Activated T-helper 2 cell treated with anti-CD3 and anti-CD28 coated beads, Interferon-gamma antibody, Interleukin-2, Interleukin-4, amounts not matched to agents 10 μg/mL and 5 μg/mL and 100 μg/mL, durations not matched to agents 14 hours and 24 hours and 36 hours (primary cell): ENCODE measurements at regions not wholly inside any gene's neighbourhood (a gene's known extent, or its start where the extent isn't known, plus 50 kb on each side); places are given as distances from the start of the nearest gene placed in this dataset.
A peak's percentile ranks its signal among the peaks of the same experiment; 100 is the strongest.
"Not testable (repeated sequence)": the region's sequence is repeated elsewhere in the genome, so short reads cannot be mapped to it uniquely, and the experiment has no call there.

Experiments used
- DNase-seq: peaks from one replicate; pipeline ENCODE4 v3.0.0; 2021; ENCODE audit warnings: low spot score
- H3K27ac Mint-ChIP-seq: one replicate; pipeline ENCODE4 v1.8.0; 2021; ENCODE audit warnings: mixed read lengths
- H3K27me3 Mint-ChIP-seq: one replicate; pipeline ENCODE4 v1.8.0; 2021; ENCODE audit warnings: low read depth, mixed read lengths
- H3K36me3 Mint-ChIP-seq: one replicate; pipeline ENCODE4 v1.8.0; 2021; ENCODE audit warnings: low read depth, mixed read lengths
- H3K4me1 Mint-ChIP-seq: one replicate; pipeline ENCODE4 v1.8.0; 2021; ENCODE audit warnings: low read depth, mixed read lengths
- H3K4me3 Mint-ChIP-seq: one replicate; pipeline ENCODE4 v1.8.0; 2021; ENCODE audit warnings: low read depth, mild to moderate bottlenecking, moderate library complexity, mixed read lengths
- H3K9me3 Mint-ChIP-seq: one replicate; pipeline ENCODE4 v1.8.0; 2021; ENCODE audit warnings: mixed read lengths
- intact Hi-C: fragments of 100-400 bp; cut with micrococcal nuclease; formaldehyde crosslinking; loops from one replicate; pipeline ENCODE4 v1.15.1; 2023

- DNase-seq: no peak
- no peak overlapping the region for H3K4me3 Mint-ChIP-seq
- no peaks in the 10 kb centered on the region for H3K36me3 Mint-ChIP-seq
- H3K27me3 Mint-ChIP-seq: peaks cover 4% of the 10 kb centered on the region
- no peaks in the 10 kb centered on the region for H3K4me1 Mint-ChIP-seq
- no peak overlapping the region for H3K27ac Mint-ChIP-seq
- no peaks in the 10 kb centered on the region for H3K9me3 Mint-ChIP-seq
- intact Hi-C loops: no loop called here
Observed at GRCh38 chr6:20013066-20013861, 176.1 kb downstream of the ID4 start.

- no peak for DNase-seq
- H3K36me3 Mint-ChIP-seq: no peaks in the 10 kb centered on the region
- H3K27me3 Mint-ChIP-seq: peaks cover 6% of the 10 kb centered on the region
- intact Hi-C loops: no loop called here
- no peaks in the 10 kb centered on the region for H3K4me1 Mint-ChIP-seq
- H3K27ac Mint-ChIP-seq: no peak overlapping the region
- no peak overlapping the region for H3K4me3 Mint-ChIP-seq
- no peaks in the 10 kb centered on the region for H3K9me3 Mint-ChIP-seq
Observed at GRCh38 chr6:20014508-20014907, 177.3 kb downstream of the ID4 start.

DNA sequence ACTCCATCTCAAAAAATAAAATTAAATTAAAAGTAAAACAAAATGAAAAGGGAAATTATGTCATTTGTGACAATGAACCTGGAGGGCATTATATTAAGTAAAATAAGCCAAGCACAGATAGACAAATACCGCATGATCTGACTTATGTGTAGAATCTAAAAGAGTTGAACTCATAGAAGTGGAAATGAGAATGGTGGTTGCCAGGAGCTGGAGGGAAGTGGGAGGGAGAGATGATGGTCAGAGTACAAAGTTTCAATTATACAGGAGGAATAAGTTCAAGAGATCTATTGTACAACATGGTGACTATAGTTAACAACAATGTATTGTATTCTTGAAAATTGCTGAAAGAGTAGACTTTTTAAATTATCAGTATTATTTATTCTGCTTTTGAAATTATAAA, 183.4 kb downstream of the ID4 start:
- peaks cover 14% of the 10 kb centered on the region for H3K4me1 Mint-ChIP-seq
- no peaks in the 10 kb centered on the region for H3K36me3 Mint-ChIP-seq
- H3K27me3 Mint-ChIP-seq: peaks cover 23% of the 10 kb centered on the region
- H3K9me3 Mint-ChIP-seq: no peaks in the 10 kb centered on the region
- no peak overlapping the region for H3K27ac Mint-ChIP-seq
- H3K4me3 Mint-ChIP-seq: no peak overlapping the region
- intact Hi-C loops: no loop called here
- no peak for DNase-seq

DNA sequence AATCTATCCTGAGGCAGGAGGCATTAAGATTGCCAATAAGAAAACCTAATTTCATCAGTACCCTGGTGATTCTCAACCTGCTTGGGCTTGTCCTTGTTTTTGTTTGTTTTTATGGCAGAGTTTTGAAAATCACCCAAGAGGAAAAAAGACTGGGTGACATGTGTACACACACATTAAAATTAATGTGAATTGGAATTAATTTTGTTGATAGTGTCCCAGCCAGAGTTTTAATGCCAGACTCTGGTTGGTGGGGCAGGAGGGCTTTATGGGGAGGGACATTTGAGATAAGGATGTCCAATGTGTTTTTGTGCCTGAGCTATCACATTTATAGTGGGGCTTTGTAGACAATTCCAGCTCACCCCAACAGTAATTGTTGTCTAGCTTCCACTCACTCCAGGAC, 184.6 kb downstream of the ID4 start:
- intact Hi-C loops: no loop called here
- H3K27me3 Mint-ChIP-seq: peaks cover 28% of the 10 kb centered on the region
- no peak for DNase-seq
- no peak overlapping the region for H3K27ac Mint-ChIP-seq
- no peaks in the 10 kb centered on the region for H3K9me3 Mint-ChIP-seq
- H3K36me3 Mint-ChIP-seq: no peaks in the 10 kb centered on the region
- H3K4me3 Mint-ChIP-seq: no peak overlapping the region
- H3K4me1 Mint-ChIP-seq: peaks cover 14% of the 10 kb centered on the region

DNA sequence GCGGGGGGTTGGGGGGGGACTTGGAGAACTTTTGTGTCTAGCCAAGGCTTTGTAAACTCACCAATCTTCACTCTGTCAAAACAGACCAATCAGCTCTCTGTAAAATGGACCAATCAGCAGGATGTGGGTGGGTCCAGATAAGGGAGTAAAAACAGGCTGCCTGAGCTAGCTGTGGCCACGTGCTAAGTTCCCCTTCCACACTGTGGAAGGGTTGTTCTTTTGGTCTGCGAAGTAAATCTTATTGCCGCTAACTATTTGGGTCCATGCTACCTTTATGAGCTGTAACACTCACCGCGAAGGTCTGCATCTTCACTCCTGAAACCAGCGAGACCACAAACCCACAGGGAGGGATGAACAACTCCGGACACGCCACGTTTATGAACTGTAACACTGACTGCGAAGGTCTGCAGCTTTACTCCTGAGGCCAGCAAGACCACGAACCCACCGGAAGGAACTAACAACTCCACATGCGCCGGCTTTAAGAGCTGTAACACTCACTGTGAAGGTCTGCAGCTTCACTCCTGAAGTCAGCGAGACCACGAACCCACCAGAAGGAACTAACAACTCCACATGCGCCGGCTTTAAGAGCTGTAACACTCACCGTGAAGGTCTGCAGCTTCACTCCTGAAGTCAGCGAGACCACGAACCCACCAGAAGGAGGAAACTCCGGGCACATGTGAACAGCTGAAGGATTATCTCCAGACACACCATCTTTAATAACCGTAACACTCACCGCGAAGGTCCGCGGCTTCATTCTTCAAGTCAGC, 186.6 kb downstream of the ID4 start:
- H3K9me3 Mint-ChIP-seq, intact Hi-C loops, H3K36me3 Mint-ChIP-seq: not testable (repeated sequence)
- Mint-ChIP-seq H3K4me1 (peaks cover 14% of the 10 kb centered on the region), H3K4me3 (peak overlapping the region; percentile 63), H3K27me3 (peaks cover 31% of the 10 kb centered on the region), H3K27ac (peak overlapping the region; percentile 17)
- peak; percentile 22 for DNase-seq

DNA sequence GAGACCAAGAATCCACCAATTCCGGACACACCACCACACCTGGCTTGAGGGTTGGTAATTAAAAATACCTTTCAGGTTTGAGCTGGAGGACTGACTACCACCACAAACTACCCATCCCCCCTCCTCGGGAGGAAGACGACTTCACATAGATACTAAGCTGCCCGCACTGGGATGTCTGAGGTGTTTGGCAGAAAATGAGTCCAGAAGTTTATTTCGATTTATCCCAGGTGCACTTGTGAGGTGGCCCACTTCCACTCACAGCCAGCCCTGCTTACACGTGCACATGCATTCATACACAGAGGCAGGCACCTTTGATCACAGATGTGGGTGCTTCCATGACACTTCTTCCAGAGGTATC, 187.1 kb downstream of the ID4 start:
- no peak for DNase-seq
- H3K27me3 Mint-ChIP-seq: peaks cover 29% of the 10 kb centered on the region
- intact Hi-C loops: no loop called here

DNA sequence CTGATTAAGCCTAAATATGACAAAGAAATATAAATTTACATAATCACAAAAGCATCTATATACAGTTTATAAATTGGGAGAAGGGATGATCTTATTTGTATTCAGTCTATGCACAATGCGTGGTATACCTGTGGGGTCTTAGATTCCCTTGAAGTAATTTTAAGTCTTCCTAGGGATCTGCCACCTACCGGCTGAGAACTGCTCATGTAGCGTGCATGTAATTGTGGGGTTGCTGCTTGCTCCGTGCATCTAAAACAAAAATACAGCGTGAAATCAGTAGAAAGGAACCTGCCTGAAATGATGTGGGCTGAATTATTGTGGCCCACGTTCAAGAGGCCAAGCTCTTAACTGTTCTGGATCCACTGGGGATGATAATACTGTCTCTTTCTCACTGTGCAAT, 187.3 kb downstream of the MBOAT1 start:
- Mint-ChIP-seq H3K4me1 (peaks cover 14% of the 10 kb centered on the region), H3K27me3 (peaks cover 29% of the 10 kb centered on the region), H3K36me3 (no peaks in the 10 kb centered on the region), H3K4me3 (no peak overlapping the region), H3K9me3 (no peaks in the 10 kb centered on the region), H3K27ac (no peak overlapping the region)
- intact Hi-C loops: no loop called here
- DNase-seq: no peak

More for the DNA sequence above, 187.1 kb downstream of the ID4 start:
- no peak overlapping the region for H3K27ac Mint-ChIP-seq
- H3K9me3 Mint-ChIP-seq: no peaks in the 10 kb centered on the region
- H3K36me3 Mint-ChIP-seq: no peaks in the 10 kb centered on the region
- peaks cover 14% of the 10 kb centered on the region for H3K4me1 Mint-ChIP-seq
- peak overlapping the region; percentile 63 for H3K4me3 Mint-ChIP-seq

DNA sequence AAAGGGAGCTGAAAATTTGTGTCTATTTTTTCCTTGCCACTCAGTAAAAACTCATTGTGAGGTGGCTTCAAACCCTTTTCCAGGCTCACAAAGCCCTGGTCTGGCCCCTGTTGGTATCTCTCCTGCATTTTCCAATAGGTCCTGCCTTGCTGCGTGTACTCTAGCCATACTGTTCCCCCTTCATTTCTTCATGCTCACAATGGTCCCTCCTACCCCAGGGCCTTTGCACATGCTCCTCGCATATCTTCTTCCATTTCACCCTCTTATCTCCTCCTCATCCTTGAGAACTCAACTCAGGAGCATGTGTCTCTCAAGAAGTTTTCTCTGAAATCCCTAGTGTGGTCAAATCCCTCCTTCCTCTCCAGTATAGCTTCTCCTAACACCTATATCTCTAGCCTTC, 186.6 kb downstream of the MBOAT1 start:
- intact Hi-C loops: no loop called here
- Mint-ChIP-seq H3K4me1 (peaks cover 14% of the 10 kb centered on the region), H3K9me3 (no peaks in the 10 kb centered on the region), H3K4me3 (no peak overlapping the region), H3K27me3 (peaks cover 27% of the 10 kb centered on the region), H3K36me3 (no peaks in the 10 kb centered on the region), H3K27ac (no peak overlapping the region)
- no peak for DNase-seq

DNA sequence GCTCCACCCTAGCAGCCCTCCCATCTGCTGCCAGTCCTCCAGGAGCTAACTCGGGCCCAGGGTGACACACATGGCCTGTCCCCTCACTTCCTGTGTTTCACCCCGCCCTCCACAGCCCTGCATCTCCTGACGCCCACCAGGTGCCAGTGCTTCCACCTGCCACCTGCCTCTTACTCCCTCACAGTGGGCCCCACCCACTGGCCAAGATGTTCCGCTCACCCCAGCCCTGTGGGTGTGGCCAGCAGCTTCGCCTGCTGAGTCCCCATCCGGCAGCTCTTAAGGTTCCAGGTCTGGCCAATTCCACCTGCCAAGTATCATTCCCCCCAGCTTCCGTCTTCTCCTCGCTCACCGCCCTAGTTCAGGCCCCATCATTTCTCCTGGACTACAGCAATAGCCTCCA, 184.1 kb downstream of the MBOAT1 start:
- Mint-ChIP-seq H3K27me3 (peaks cover 19% of the 10 kb centered on the region), H3K4me3 (no peak overlapping the region), H3K4me1 (peaks cover 14% of the 10 kb centered on the region), H3K36me3 (no peaks in the 10 kb centered on the region), H3K9me3 (no peaks in the 10 kb centered on the region), H3K27ac (no peak overlapping the region)
- no peak for DNase-seq
- intact Hi-C loops: no loop called here

GRCh38 chr6:20028562-20028961, 183.7 kb downstream of the MBOAT1 start:
- H3K4me1 Mint-ChIP-seq: peaks cover 13% of the 10 kb centered on the region
- no peaks in the 10 kb centered on the region for H3K36me3 Mint-ChIP-seq
- no peak overlapping the region for H3K4me3 Mint-ChIP-seq
- intact Hi-C loops: no loop called here
- no peaks in the 10 kb centered on the region for H3K9me3 Mint-ChIP-seq
- H3K27me3 Mint-ChIP-seq: peaks cover 18% of the 10 kb centered on the region
- H3K27ac Mint-ChIP-seq: no peak overlapping the region
- DNase-seq: no peak

DNA sequence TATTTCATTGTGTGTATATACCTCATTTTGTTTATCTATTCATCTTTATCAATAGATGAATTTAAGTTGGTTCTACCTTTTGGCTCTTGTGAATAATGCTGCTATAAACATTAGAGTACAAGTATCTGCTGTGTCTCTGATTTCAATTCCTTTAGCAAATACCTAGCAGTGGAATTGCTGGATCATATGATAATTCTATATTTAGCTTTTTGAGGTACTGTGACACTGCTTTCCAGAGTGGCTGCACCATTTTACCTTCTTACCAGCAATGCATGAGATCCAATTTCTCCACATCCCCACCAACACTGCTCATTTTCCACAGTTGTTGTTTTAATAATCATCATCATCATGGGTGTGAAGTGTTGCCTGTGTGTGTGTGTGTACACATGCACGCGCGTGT, 182.3 kb downstream of the MBOAT1 start:
- no peak for DNase-seq
- intact Hi-C loops: no loop called here
- H3K27ac Mint-ChIP-seq: no peak overlapping the region
- H3K4me3 Mint-ChIP-seq: no peak overlapping the region
- H3K27me3 Mint-ChIP-seq: peaks cover 12% of the 10 kb centered on the region
- H3K36me3 Mint-ChIP-seq: no peaks in the 10 kb centered on the region
- H3K4me1 Mint-ChIP-seq: no peaks in the 10 kb centered on the region
- no peaks in the 10 kb centered on the region for H3K9me3 Mint-ChIP-seq

- Mint-ChIP-seq H3K27ac (no peak overlapping the region), H3K4me1 (no peaks in the 10 kb centered on the region), H3K9me3 (no peaks in the 10 kb centered on the region), H3K4me3 (no peak overlapping the region), H3K36me3 (no peaks in the 10 kb centered on the region), H3K27me3 (peaks cover 6% of the 10 kb centered on the region)
- DNase-seq: no peak
- intact Hi-C loops: no loop called here
Observed at GRCh38 chr6:20031342-20031741, 180.9 kb downstream of the MBOAT1 start.

- H3K36me3 Mint-ChIP-seq: no peaks in the 10 kb centered on the region
- intact Hi-C loops: no loop called here
- no peaks in the 10 kb centered on the region for H3K4me1 Mint-ChIP-seq
- no peak for DNase-seq
- H3K27ac Mint-ChIP-seq: no peak overlapping the region
- no peaks in the 10 kb centered on the region for H3K9me3 Mint-ChIP-seq
- peaks cover 3% of the 10 kb centered on the region for H3K27me3 Mint-ChIP-seq
- no peak overlapping the region for H3K4me3 Mint-ChIP-seq
Observed at GRCh38 chr6:20033697-20034407, 178.4 kb downstream of the MBOAT1 start.
